ENCODE measurements at regions not wholly inside any gene's neighbourhood (a gene's known extent, or its start where the extent isn't known, plus 50 kb on each side); places are given as distances from the start of the nearest gene placed in this dataset.
"Not testable (repeated sequence)": the region's sequence is repeated elsewhere in the genome, so short reads cannot be mapped to it uniquely, and the experiment has no call there.

GRCh38 chr9:42378418-42378815 is 195.0 kb downstream of the SPATA31A6 start:
- DNase-seq, result no peak

- DNase-seq, result not testable (repeated sequence)
Observed at GRCh38 chr9:42379602-42380001, 196.1 kb downstream of the SPATA31A6 start.

- DNase-seq, result not testable (repeated sequence)
Observed at GRCh38 chr9:42384585-42384984, 201.1 kb downstream of the SPATA31A6 start.

GRCh38 chr9:42385574-42386120 is 202.2 kb downstream of the SPATA31A6 start:
- not testable (repeated sequence) for DNase-seq

- no peak for DNase-seq
Observed at GRCh38 chr9:42386477-42386876, 203.0 kb downstream of the SPATA31A6 start.

- DNase-seq, result no peak
Observed at GRCh38 chr9:42388146-42388690, 204.8 kb downstream of the SPATA31A6 start.

GRCh38 chr9:42388846-42389245 is 205.4 kb downstream of the SPATA31A6 start:
- no peak for DNase-seq

GRCh38 chr9:42392773-42393455 is 209.5 kb downstream of the SPATA31A6 start:
- not testable (repeated sequence) for DNase-seq

- no peak for DNase-seq
Observed at GRCh38 chr9:42396318-42396717, 212.9 kb downstream of the SPATA31A6 start.

GRCh38 chr9:42397336-42397735 is 213.9 kb downstream of the SPATA31A6 start:
- not testable (repeated sequence) for DNase-seq

GRCh38 chr9:42402919-42403318 is 219.5 kb downstream of the SPATA31A6 start:
- not testable (repeated sequence) for DNase-seq

GRCh38 chr9:42409581-42409980 is 226.1 kb downstream of the SPATA31A6 start:
- DNase-seq, result not testable (repeated sequence)

GRCh38 chr9:42412354-42412753 is 228.9 kb downstream of the SPATA31A6 start:
- not testable (repeated sequence) for DNase-seq

- DNase-seq, result not testable (repeated sequence)
Observed at GRCh38 chr9:42414865-42415264, 231.4 kb downstream of the SPATA31A6 start.

- not testable (repeated sequence) for DNase-seq
Observed at GRCh38 chr9:42419652-42420051, 236.2 kb downstream of the SPATA31A6 start.

- not testable (repeated sequence) for DNase-seq
Observed at GRCh38 chr9:42420324-42420723, 236.9 kb downstream of the SPATA31A6 start.

- not testable (repeated sequence) for DNase-seq
Observed at GRCh38 chr9:42421630-42422029, 238.2 kb downstream of the SPATA31A6 start.

GRCh38 chr9:42430674-42431615 is 247.5 kb downstream of the SPATA31A6 start:
- not testable (repeated sequence) for DNase-seq

GRCh38 chr9:42431616-42432010 is 248.2 kb downstream of the SPATA31A6 start:
- not testable (repeated sequence) for DNase-seq

GRCh38 chr9:42434844-42435714 is 251.6 kb downstream of the SPATA31A6 start:
- peak; percentile 0 for DNase-seq

- not testable (repeated sequence) for DNase-seq
Observed at GRCh38 chr9:42435715-42436342, 252.4 kb downstream of the SPATA31A6 start.

Measured in NCI-H510A treated with DMSO at 0.1 percent for 48 hours (cell line).